Neuronal stem cell (in vitro differentiated cells): ENCODE measurements at regions not wholly inside any gene's neighbourhood (a gene's known extent, or its start where the extent isn't known, plus 50 kb on each side); places are given as distances from the start of the nearest gene placed in this dataset.

Source experiments
- DNase-seq: peaks from one replicate; pipeline ENCODE4 v3.0.0-alpha.2; 2013; ENCODE audit warnings: low spot score
- H2AFZ ChIP-seq: one replicate; pipeline ENCODE4 v1.6.1; 2013; ENCODE audit warnings: mild to moderate bottlenecking, low read length, inconsistent platforms
- H2AK5ac ChIP-seq: 2 replicates; pipeline ENCODE4 v1.6.1; 2013; ENCODE audit warnings: low read depth, mild to moderate bottlenecking, inconsistent platforms, low read length, moderate library complexity, mixed read lengths
- H2BK120ac ChIP-seq: 2 replicates; pipeline ENCODE4 v1.6.1; 2013; ENCODE audit warnings: low read depth, mild to moderate bottlenecking, inconsistent platforms, low read length, moderate library complexity, mixed read lengths
- H2BK12ac ChIP-seq: one replicate; pipeline ENCODE4 v1.6.1; 2013; ENCODE audit warnings: low read length, inconsistent platforms
- H2BK15ac ChIP-seq: 2 replicates; pipeline ENCODE4 v1.6.1; 2013; ENCODE audit warnings: mild to moderate bottlenecking, low read length, inconsistent platforms, mixed read lengths
- H2BK5ac ChIP-seq: one replicate; pipeline ENCODE4 v1.6.1; 2013; ENCODE audit warnings: inconsistent platforms, mild to moderate bottlenecking, low read length, moderate library complexity
- H3K14ac ChIP-seq: one replicate; pipeline ENCODE4 v1.6.1; 2013; ENCODE audit warnings: low read length, inconsistent platforms
- H3K18ac ChIP-seq: 2 replicates; pipeline ENCODE4 v1.6.1; 2013; ENCODE audit warnings: low read length, inconsistent platforms
- H3K23ac ChIP-seq: 2 replicates; pipeline ENCODE4 v1.6.1; 2013; ENCODE audit warnings: low read depth, mild to moderate bottlenecking, mixed read lengths, low read length, inconsistent platforms; ENCODE audit not compliant: poor library complexity
- H3K27ac ChIP-seq: replicated peaks from 3 replicates; pipeline ENCODE4 v1.5.1; 2013; ENCODE audit warnings: low read length, inconsistent platforms
- H3K27me3 ChIP-seq, 3 experiments: 2 replicates each; pipeline ENCODE4 v1.6.1; 2013; ENCODE audit warnings: low read length in 3 of 3, mild to moderate bottlenecking in 2 of 3, inconsistent platforms in 1 of 3, low read depth in 1 of 3, mixed read lengths in 1 of 3, moderate library complexity in 1 of 3; ENCODE audit not compliant: control insufficient read depth in 3 of 3, insufficient read depth in 3 of 3
- H3K36me3 ChIP-seq, 2 donors: replicated peaks in 1 of 2; 2 replicates each; pipeline ENCODE4 v1.6.1; 2013; ENCODE audit warnings: low read length in 2 of 2; ENCODE audit not compliant: control insufficient read depth in 2 of 2, insufficient read depth in 2 of 2
- H3K4ac ChIP-seq: 2 replicates; pipeline ENCODE4 v1.6.1; 2013; ENCODE audit warnings: inconsistent platforms, mild to moderate bottlenecking, low read length, moderate library complexity
- H3K4me1 ChIP-seq, 2 donors: 1 replicate in 1 of 2; 2 replicates in 1 of 2; pipeline ENCODE4 v1.6.1; 2013; ENCODE audit warnings: low read length in 2 of 2, low read depth in 1 of 2; ENCODE audit not compliant: control insufficient read depth in 2 of 2, insufficient read depth in 1 of 2
- H3K4me2 ChIP-seq: one replicate; pipeline ENCODE4 v1.6.1; 2013; ENCODE audit warnings: mild to moderate bottlenecking, low read length, inconsistent platforms; ENCODE audit not compliant: insufficient read depth, poor library complexity, severe bottlenecking
- H3K4me3 ChIP-seq, 2 donors: 2 replicates each; pipeline ENCODE4 v1.5.1; 2013; ENCODE audit warnings: low read length in 2 of 2, mild to moderate bottlenecking in 2 of 2, inconsistent platforms in 1 of 2, moderate library complexity in 1 of 2
- H3K79me1 ChIP-seq: one replicate; pipeline ENCODE4 v1.6.1; 2013; ENCODE audit warnings: low read depth, mild to moderate bottlenecking, inconsistent platforms, low read length, moderate library complexity
- H3K9ac ChIP-seq: one replicate; pipeline ENCODE4 v1.6.1; 2013; ENCODE audit warnings: mild to moderate bottlenecking, low read depth, low read length, inconsistent platforms; ENCODE audit not compliant: poor library complexity
- H3K9me3 ChIP-seq, 2 donors: replicated peaks in 1 of 2; 2 replicates each; pipeline versions ENCODE3 to v1.6.1; 2013; ENCODE audit warnings: low read length in 2 of 2, mild to moderate bottlenecking in 2 of 2, inconsistent platforms in 1 of 2, low read depth in 1 of 2, mixed read lengths in 1 of 2, moderate library complexity in 1 of 2; ENCODE audit not compliant: control insufficient read depth in 2 of 2, insufficient read depth in 1 of 2
- H4K8ac ChIP-seq: one replicate; pipeline ENCODE4 v1.6.1; 2013; ENCODE audit warnings: low read depth, mild to moderate bottlenecking, inconsistent platforms, low read length, moderate library complexity
- H4K91ac ChIP-seq: one replicate; pipeline ENCODE4 v1.6.1; 2013; ENCODE audit warnings: low read length, low read depth, mild to moderate bottlenecking, inconsistent platforms; ENCODE audit not compliant: poor library complexity
- WGBS, 2 donors: extraction: QIAGEN DNeasy Blood & Tissue Kit; methylation state at CpG; one replicate each; pipeline ENCODE4 v1.1.7; 2013; ENCODE audit warnings: missing lambda C conversion rate in 2 of 2, mixed read lengths in 1 of 2; ENCODE audit not compliant: insufficient read length in 2 of 2, insufficient replicate concordance in 1 of 2; ENCODE audit errors: extremely low coverage in 2 of 2; 5-methylcytosine and 5-hydroxymethylcytosine counted together

DNA sequence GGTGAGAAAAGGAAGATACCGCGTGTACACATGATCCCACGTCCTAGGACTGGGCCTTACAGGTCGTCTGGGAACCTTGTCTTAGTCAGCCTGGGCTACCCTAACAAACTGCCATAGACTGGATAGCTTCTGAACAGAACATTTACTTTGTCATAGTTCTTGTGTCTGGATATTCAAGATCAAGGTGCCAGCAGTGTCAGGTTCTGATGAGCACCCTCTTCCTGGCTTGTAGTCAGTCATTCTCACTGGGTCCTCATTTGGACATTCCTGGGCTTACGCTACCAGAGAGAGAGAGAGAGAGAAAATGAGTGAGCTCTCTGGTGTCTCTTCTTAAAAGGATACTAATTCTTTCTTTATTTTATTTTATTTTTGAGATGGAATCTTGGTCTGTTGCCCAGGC, 685.8 kb upstream of the RBFOX1 start:
- no peak overlapping the region for H2BK5ac ChIP-seq
- H2AFZ ChIP-seq, result no peak overlapping the region
- no peak overlapping the region for H3K4ac ChIP-seq
- H3K36me3 ChIP-seq, result no peaks in the 10 kb centered on the region
- no peak overlapping the region for H3K14ac ChIP-seq
- no peaks in the 10 kb centered on the region for H3K27me3 ChIP-seq
- no peak overlapping the region for H4K8ac ChIP-seq
- no peak overlapping the region for H4K91ac ChIP-seq
- no peak overlapping the region for H2AK5ac ChIP-seq
- H2BK12ac ChIP-seq, result no peak overlapping the region
- no peak overlapping the region for H3K4me3 ChIP-seq
- no peak overlapping the region for H3K27ac ChIP-seq
- no peak for DNase-seq
- H3K79me1 ChIP-seq, result no peaks in the 10 kb centered on the region
- H3K9me3 ChIP-seq, result no peaks in the 10 kb centered on the region
- no peak overlapping the region for H3K9ac ChIP-seq
- H3K4me2 ChIP-seq, result no peak overlapping the region
- no CpG with 5 or more reads among the region's 5 CpGs for WGBS, 2 donors
- no peak overlapping the region for H3K18ac ChIP-seq
- no peak overlapping the region for H3K23ac ChIP-seq
- no peak overlapping the region for H2BK15ac ChIP-seq
- H2BK120ac ChIP-seq, result no peak overlapping the region
- H3K4me1 ChIP-seq, result peaks cover 0 to 4% of the 10 kb centered on the region in 2 donors

- H3K79me1 ChIP-seq, result no peaks in the 10 kb centered on the region
- H2BK5ac ChIP-seq, result no peak overlapping the region
- no peak overlapping the region for H3K9ac ChIP-seq
- no peak overlapping the region for H2BK120ac ChIP-seq
- no peak for DNase-seq
- H3K36me3 ChIP-seq, result no peaks in the 10 kb centered on the region
- no peak overlapping the region for H3K4me3 ChIP-seq
- no peak overlapping the region for H2BK12ac ChIP-seq
- H3K4ac ChIP-seq, result no peak overlapping the region
- no peak overlapping the region for H3K27ac ChIP-seq
- no peak overlapping the region for H2AK5ac ChIP-seq
- no peaks in the 10 kb centered on the region for H3K9me3 ChIP-seq
- H3K14ac ChIP-seq, result no peak overlapping the region
- no CpG with 5 or more reads among the region's 25 CpGs for WGBS, 2 donors
- no peak overlapping the region for H2AFZ ChIP-seq
- H4K91ac ChIP-seq, result no peak overlapping the region
- H3K27me3 ChIP-seq, result no peaks in the 10 kb centered on the region
- no peak overlapping the region for H3K4me2 ChIP-seq
- H3K4me1 ChIP-seq, result peaks cover 0 to 7% of the 10 kb centered on the region in 2 donors
- no peak overlapping the region for H4K8ac ChIP-seq
- H2BK15ac ChIP-seq, result no peak overlapping the region
- H3K23ac ChIP-seq, result no peak overlapping the region
- H3K18ac ChIP-seq, result no peak overlapping the region
Measured at GRCh38 chr16:6645768-6646568, 686.7 kb upstream of the RBFOX1 start.

DNA sequence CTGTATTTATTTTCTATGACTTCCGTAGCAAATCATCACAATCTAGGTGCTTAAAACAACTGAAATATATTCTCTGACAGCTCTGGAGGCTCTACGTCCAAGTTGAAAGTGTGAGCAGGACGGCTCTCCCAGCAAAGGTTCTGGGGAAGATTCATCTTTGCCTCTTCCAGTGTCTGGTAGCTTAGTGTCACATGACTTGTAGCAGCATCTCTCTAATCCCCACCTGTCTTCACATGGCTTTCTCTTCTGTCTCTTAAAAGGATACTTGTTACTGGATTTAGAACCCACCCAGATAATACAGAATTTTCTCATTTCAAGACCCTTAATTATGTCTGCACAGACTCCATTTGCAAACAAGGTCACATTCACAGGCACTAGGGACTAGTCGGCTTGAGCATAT, 687.7 kb upstream of the RBFOX1 start:
- Histone ChIP-seq H3K9ac (no peak overlapping the region), H3K4me3 (no peak overlapping the region), H2BK5ac (no peak overlapping the region), H3K4me1 (peaks cover 0 to 7% of the 10 kb centered on the region in 2 donors), H2AFZ (no peak overlapping the region), H3K79me1 (no peaks in the 10 kb centered on the region), H2AK5ac (no peak overlapping the region), H3K27ac (no peak overlapping the region), H3K27me3 (no peaks in the 10 kb centered on the region), H3K23ac (no peak overlapping the region), H3K14ac (no peak overlapping the region), H3K4me2 (no peak overlapping the region), H3K36me3 (no peaks in the 10 kb centered on the region), H3K9me3 (no peaks in the 10 kb centered on the region), H4K8ac (no peak overlapping the region), H3K4ac (no peak overlapping the region), H2BK15ac (no peak overlapping the region), H4K91ac (no peak overlapping the region), H3K18ac (no peak overlapping the region), H2BK12ac (no peak overlapping the region), H2BK120ac (no peak overlapping the region)
- no peak for DNase-seq
- no CpG with 5 or more reads among the region's 4 CpGs for WGBS, 2 donors

DNA sequence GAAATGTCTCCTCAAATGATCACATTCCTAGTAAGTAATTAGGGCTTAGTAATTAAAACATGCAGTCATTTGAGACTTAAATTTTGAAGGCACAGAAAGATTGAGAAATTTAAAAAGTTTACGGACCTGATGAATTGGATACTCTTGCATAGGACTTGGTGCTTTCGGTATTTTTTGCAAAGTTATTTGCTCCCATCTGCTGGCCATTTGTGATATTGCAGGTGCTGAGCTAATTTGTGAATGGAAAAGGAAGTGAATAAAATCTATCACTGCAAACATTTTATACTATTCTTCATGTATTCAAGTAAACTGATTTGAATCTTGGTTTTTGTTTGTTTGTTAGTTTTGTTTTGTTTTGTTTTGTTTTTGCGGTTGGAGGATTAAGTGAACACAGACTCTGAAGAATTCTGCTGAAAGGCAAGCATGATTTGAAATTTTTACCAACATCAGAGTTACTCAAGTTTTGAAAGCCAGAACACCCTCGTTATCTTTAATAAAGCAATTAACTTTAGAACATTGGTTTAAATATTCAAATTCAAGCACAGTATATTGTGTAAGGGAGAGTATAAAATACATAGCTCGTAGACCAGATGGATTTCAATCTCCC, 689.5 kb upstream of the RBFOX1 start:
- Histone ChIP-seq H4K91ac (no peak overlapping the region), H2BK15ac (no peak overlapping the region), H3K4me3 (no peak overlapping the region), H2BK5ac (no peak overlapping the region), H4K8ac (no peak overlapping the region), H2AFZ (no peak overlapping the region), H2BK120ac (no peak overlapping the region), H3K9ac (no peak overlapping the region), H2AK5ac (no peak overlapping the region), H3K36me3 (no peaks in the 10 kb centered on the region), H3K4me1 (peaks cover 0 to 7% of the 10 kb centered on the region in 2 donors), H3K4me2 (no peak overlapping the region), H3K27me3 (no peaks in the 10 kb centered on the region), H3K14ac (no peak overlapping the region), H3K9me3 (no peaks in the 10 kb centered on the region), H3K18ac (no peak overlapping the region), H3K27ac (no peak overlapping the region), H3K79me1 (no peaks in the 10 kb centered on the region), H3K4ac (no peak overlapping the region), H2BK12ac (no peak overlapping the region), H3K23ac (no peak overlapping the region)
- no CpG with 5 or more reads among the region's 5 CpGs for WGBS, 2 donors
- peak; percentile 70 for DNase-seq
